ENCODE measurements at regions not wholly inside any gene's neighbourhood (a gene's known extent, or its start where the extent isn't known, plus 50 kb on each side); places are given as distances from the start of the nearest gene placed in this dataset.

- H3K9ac ChIP-seq (ENCODE audit: control insufficient read depth, insufficient read depth, low read length) = no peak overlapping the region
- H4K20me1 ChIP-seq (ENCODE audit: control insufficient read depth, insufficient read depth) = no peaks in the 10 kb centered on the region
- H3K4me1 ChIP-seq (ENCODE audit: control insufficient read depth, insufficient read depth, low read length) = no peaks in the 10 kb centered on the region
- BruUV-seq (replicated peaks) = no TSS peak
- SMC1A ChIA-PET (ENCODE audit: uncharacterized antibody, unreplicated experiment) = no interaction called here
- intact Hi-C loops (cut with micrococcal nuclease; ENCODE audit: unreplicated experiment) (no loop called here), in situ Hi-C loops (cut with MboI) (no loop called here)
- CTCF ChIA-PET = no interaction called here
- H2AFZ ChIP-seq (ENCODE audit: control insufficient read depth, low read depth, low read length) = no peak overlapping the region
- no peak for ATAC-seq
- no peaks in the 10 kb centered on the region; the same call in 2 of the 3 replicates for H3K9me3 ChIP-seq (replicated peaks; ENCODE audit: control insufficient read depth, insufficient read depth, low read length)
- no peak overlapping the region for H3K4me3 ChIP-seq
- RAD21 ChIA-PET (ENCODE audit: unreplicated experiment) = no interaction called here
- no peaks in the 10 kb centered on the region for H3K79me2 ChIP-seq (ENCODE audit: control insufficient read depth, insufficient read depth, low read length)
- no peak overlapping the region for H3K27ac ChIP-seq (ENCODE audit: control insufficient read depth, insufficient read depth)
- POLR2A ChIA-PET = interaction anchor here (0.6 kb wide), 1 partner anchor 15 kb away, joined by 5 read pairs; no protein-coding TSS in a partner anchor
- no peak for FAIRE-seq
- no peak for DNase-seq (ENCODE audit: low read depth, low spot score)
- H3K27me3 ChIP-seq (replicated peaks in 1 of 2; ENCODE audit: control insufficient read depth in 2 of 2, insufficient read depth in 2 of 2, low read length in 1 of 2) = no peaks in the 10 kb centered on the region
- WGBS (ENCODE audit: insufficient coverage, insufficient replicate concordance, low lambda C conversion rate, missing lambda C conversion rate) = 0% methylated on average over 3 of the region's 3 CpGs
- no peak overlapping the region for H3K4me2 ChIP-seq (ENCODE audit: control insufficient read depth, insufficient read depth)
- H3K36me3 ChIP-seq (ENCODE audit: control insufficient read depth in 2 of 2, insufficient read depth in 2 of 2, low read length in 1 of 2) = no peaks in the 10 kb centered on the region
- no peak for TF ChIP-seq SMAD1 (IDR thresholded peaks at IDR 0.05; ENCODE audit: low read depth, partially characterized antibody)
- TF ChIP-seq CREM (IDR thresholded peaks at IDR 0.05; ENCODE audit: low read depth) = no peak
- TF ChIP-seq, protein P1, sequence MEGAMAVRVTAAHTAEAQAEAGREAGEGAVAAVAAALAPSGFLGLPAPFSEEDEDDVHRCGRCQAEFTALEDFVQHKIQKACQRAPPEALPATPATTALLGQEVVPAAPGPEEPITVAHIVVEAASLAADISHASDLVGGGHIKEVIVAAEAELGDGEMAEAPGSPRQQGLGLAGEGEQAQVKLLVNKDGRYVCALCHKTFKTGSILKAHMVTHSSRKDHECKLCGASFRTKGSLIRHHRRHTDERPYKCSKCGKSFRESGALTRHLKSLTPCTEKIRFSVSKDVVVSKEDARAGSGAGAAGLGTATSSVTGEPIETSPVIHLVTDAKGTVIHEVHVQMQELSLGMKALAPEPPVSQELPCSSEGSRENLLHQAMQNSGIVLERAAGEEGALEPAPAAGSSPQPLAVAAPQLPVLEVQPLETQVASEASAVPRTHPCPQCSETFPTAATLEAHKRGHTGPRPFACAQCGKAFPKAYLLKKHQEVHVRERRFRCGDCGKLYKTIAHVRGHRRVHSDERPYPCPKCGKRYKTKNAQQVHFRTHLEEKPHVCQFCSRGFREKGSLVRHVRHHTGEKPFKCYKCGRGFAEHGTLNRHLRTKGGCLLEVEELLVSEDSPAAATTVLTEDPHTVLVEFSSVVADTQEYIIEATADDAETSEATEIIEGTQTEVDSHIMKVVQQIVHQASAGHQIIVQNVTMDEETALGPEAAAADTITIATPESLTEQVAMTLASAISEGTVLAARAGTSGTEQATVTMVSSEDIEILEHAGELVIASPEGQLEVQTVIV (IDR thresholded peaks at IDR 0.05; ENCODE audit: borderline replicate concordance, partially characterized antibody) = no peak
- no peak for TF ChIP-seq POLR2AphosphoS2 (IDR thresholded peaks at IDR 0.05; ENCODE audit: low read depth, low read length)
- TF ChIP-seq, protein P2, sequence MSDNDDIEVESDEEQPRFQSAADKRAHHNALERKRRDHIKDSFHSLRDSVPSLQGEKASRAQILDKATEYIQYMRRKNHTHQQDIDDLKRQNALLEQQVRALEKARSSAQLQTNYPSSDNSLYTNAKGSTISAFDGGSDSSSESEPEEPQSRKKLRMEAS (IDR thresholded peaks at IDR 0.05; ENCODE audit: low read depth, low read length) = no peak
- TF ChIP-seq JUND (IDR thresholded peaks at IDR 0.05; ENCODE audit: low read depth, low read length) = no peak
- TF ChIP-seq CEBPZ (IDR thresholded peaks at IDR 0.05; ENCODE audit: low read depth, low read length) = peak; percentile 72
- no peak for TF ChIP-seq CREB1 (IDR thresholded peaks at IDR 0.05; ENCODE audit: low read depth)
- no peak for TF ChIP-seq SREBF1 (IDR thresholded peaks at IDR 0.05; ENCODE audit: low read length)
These were observed 503.9 kb upstream of the EYS start for GRCh38 chr6:66210964-66211363.
